Liver (tissue), 2 donors: ENCODE measurements at regions not wholly inside any gene's neighbourhood (a gene's known extent, or its start where the extent isn't known, plus 50 kb on each side); places are given as distances from the start of the nearest gene placed in this dataset.

Source experiments
- CTCF ChIP-seq: fragments of 150-350 bp; IDR thresholded peaks from 2 replicates; pipeline ENCODE4 v1.5.1; 2017; ENCODE audit warnings: improper control_type of control experiment, low read depth, low read length; ENCODE audit not compliant: missing input control
- YY1 ChIP-seq: IDR thresholded peaks from 2 replicates; pipeline ENCODE4 v1.6.1; 2016; ENCODE audit warnings: antibody characterized with exemption, mild to moderate bottlenecking
- TF ChIP-seq, protein P1 (sequence below): IDR thresholded peaks from 2 replicates; pipeline ENCODE4 v1.6.1; 2016; ENCODE audit warnings: antibody characterized with exemption
- donor health status: healthy.

GRCh38 chr7:12508554-12508953, 62.0 kb upstream of the SCIN start:
- TF ChIP-seq, protein P1, sequence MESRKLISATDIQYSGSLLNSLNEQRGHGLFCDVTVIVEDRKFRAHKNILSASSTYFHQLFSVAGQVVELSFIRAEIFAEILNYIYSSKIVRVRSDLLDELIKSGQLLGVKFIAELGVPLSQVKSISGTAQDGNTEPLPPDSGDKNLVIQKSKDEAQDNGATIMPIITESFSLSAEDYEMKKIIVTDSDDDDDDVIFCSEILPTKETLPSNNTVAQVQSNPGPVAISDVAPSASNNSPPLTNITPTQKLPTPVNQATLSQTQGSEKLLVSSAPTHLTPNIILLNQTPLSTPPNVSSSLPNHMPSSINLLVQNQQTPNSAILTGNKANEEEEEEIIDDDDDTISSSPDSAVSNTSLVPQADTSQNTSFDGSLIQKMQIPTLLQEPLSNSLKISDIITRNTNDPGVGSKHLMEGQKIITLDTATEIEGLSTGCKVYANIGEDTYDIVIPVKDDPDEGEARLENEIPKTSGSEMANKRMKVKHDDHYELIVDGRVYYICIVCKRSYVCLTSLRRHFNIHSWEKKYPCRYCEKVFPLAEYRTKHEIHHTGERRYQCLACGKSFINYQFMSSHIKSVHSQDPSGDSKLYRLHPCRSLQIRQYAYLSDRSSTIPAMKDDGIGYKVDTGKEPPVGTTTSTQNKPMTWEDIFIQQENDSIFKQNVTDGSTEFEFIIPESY: no peak
- TF ChIP-seq CTCF: no peak
- TF ChIP-seq YY1: no peak
